Gastroesophageal sphincter (tissue), 4 donors: ENCODE measurements at regions not wholly inside any gene's neighbourhood (a gene's known extent, or its start where the extent isn't known, plus 50 kb on each side); places are given as distances from the start of the nearest gene placed in this dataset.

Source experiments
- ATAC-seq: fragments of 150-250 bp; one replicate; pipeline ENCODE4 v1.9.1; 2016; ENCODE audit warnings: mild to moderate bottlenecking, moderate library complexity
- H3K27ac ChIP-seq, 4 donors: fragments of 200-600 bp; sonication (generic) in 3 of 4; 1 replicate in 3 of 4; 2 replicates in 1 of 4; pipeline ENCODE4 v1.5.1; 2016 to 2019
- H3K27me3 ChIP-seq: fragments of 200-600 bp; sonication (generic); one replicate; pipeline ENCODE4 v1.5.1; 2019
- H3K36me3 ChIP-seq, 2 donors: fragments of 200-600 bp; sonication (generic); one replicate each; pipeline ENCODE4 v1.5.1; 2019; ENCODE audit warnings: control low read depth in 1 of 2
- H3K4me1 ChIP-seq, 3 donors: fragments of 200-600 bp; sonication (generic); 1 replicate in 2 of 3; 2 replicates in 1 of 3; pipeline ENCODE4 v1.5.1; 2016 to 2019; ENCODE audit warnings: control low read depth in 2 of 3
- H3K4me3 ChIP-seq, 2 donors: fragments of 200-600 bp; sonication (generic); one replicate each; pipeline ENCODE4 v1.5.1; 2019; ENCODE audit warnings: mild to moderate bottlenecking in 1 of 2, moderate library complexity in 1 of 2
- H3K9me3 ChIP-seq, 3 donors: fragments of 200-600 bp; sonication (generic); one replicate each; pipeline ENCODE4 v1.5.1; 2017 to 2019; ENCODE audit warnings: control low read depth in 2 of 3
- EP300 ChIP-seq: sonication (generic); formaldehyde crosslinking; IDR thresholded peaks from one replicate; pipeline ENCODE4 v1.6.1; 2017; ENCODE audit warnings: antibody characterized with exemption, mild to moderate bottlenecking
- POLR2A ChIP-seq, 2 donors: fragments of 450-650 bp; IDR thresholded peaks; one replicate each; pipeline ENCODE4 v1.6.1; 2017; ENCODE audit warnings: antibody characterized with exemption in 2 of 2, mild to moderate bottlenecking in 2 of 2, moderate library complexity in 1 of 2
- POLR2AphosphoS5 ChIP-seq: sonication (generic); formaldehyde crosslinking; IDR thresholded peaks from one replicate; pipeline ENCODE4 v1.6.1; 2017; ENCODE audit warnings: antibody characterized with exemption
- WGBS, 2 donors: methylation state at CpG; one replicate each; pipeline ENCODE4 v1.1.5; 2018; ENCODE audit warnings: low coverage in 1 of 2; 5-methylcytosine and 5-hydroxymethylcytosine counted together
- TF ChIP-seq, protein P1 (sequence below), 4 experiments: fragments of 200-600 bp in 2 of 4; fragments of 450-650 bp in 2 of 4; sonication (generic) in 1 of 4; IDR thresholded peaks; one replicate each; pipeline ENCODE4 v1.5.1; 2017 to 2019; ENCODE audit warnings: antibody characterized with exemption in 4 of 4, mild to moderate bottlenecking in 2 of 4, moderate library complexity in 2 of 4

- Histone ChIP-seq H3K36me3 (no peaks in the 10 kb centered on the region), H3K4me1 (no peaks in the 10 kb centered on the region), H3K9me3 (no peaks in the 10 kb centered on the region), H3K4me3 (no peak overlapping the region), H3K27ac (no peak overlapping the region), H3K27me3 (no peaks in the 10 kb centered on the region)
- no peak for ATAC-seq
- no peak for TF ChIP-seq POLR2A (IDR thresholded peaks at IDR 0.05)
- no peak for TF ChIP-seq EP300
- TF ChIP-seq, protein P1, sequence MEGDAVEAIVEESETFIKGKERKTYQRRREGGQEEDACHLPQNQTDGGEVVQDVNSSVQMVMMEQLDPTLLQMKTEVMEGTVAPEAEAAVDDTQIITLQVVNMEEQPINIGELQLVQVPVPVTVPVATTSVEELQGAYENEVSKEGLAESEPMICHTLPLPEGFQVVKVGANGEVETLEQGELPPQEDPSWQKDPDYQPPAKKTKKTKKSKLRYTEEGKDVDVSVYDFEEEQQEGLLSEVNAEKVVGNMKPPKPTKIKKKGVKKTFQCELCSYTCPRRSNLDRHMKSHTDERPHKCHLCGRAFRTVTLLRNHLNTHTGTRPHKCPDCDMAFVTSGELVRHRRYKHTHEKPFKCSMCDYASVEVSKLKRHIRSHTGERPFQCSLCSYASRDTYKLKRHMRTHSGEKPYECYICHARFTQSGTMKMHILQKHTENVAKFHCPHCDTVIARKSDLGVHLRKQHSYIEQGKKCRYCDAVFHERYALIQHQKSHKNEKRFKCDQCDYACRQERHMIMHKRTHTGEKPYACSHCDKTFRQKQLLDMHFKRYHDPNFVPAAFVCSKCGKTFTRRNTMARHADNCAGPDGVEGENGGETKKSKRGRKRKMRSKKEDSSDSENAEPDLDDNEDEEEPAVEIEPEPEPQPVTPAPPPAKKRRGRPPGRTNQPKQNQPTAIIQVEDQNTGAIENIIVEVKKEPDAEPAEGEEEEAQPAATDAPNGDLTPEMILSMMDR (IDR thresholded peaks at IDR 0.05) = no peak
- no peak for TF ChIP-seq POLR2AphosphoS5
- 63 to 68% methylated on average over 2 of the region's 2 CpGs for WGBS, 2 donors
Measured at GRCh38 chr13:53907891-53908290, 879.3 kb downstream of the OLFM4 start.

DNA sequence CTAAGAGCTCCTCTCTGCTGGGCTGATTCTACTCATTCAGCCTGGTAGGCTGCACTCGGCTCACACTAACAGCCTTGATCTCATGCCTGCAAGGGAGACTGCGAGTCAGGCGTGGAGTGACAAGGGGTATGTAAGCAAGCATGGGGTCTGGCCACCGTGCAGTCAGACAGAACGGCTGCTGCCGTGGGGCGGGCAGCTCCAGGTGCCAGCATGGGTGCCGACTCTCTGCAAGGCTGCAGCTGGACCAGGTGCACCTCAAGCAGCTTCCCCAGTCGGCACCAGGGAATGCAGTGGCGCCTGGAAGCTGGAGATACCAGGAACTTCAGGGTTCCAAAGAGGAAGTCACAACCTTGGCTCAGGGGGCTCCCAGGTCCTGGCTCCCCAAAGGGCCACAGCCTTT lies 892.3 kb downstream of the OLFM4 start:
- no peak overlapping the region for H3K4me3 ChIP-seq
- TF ChIP-seq EP300 (no peak), POLR2A (IDR thresholded peaks at IDR 0.05) (no peak), POLR2AphosphoS5 (no peak)
- TF ChIP-seq, protein P1 (IDR thresholded peaks at IDR 0.05) = no peak
- no peaks in the 10 kb centered on the region for H3K9me3 ChIP-seq
- H3K27me3 ChIP-seq = no peaks in the 10 kb centered on the region
- no peak overlapping the region for H3K27ac ChIP-seq
- H3K36me3 ChIP-seq = no peaks in the 10 kb centered on the region
- no peaks in the 10 kb centered on the region for H3K4me1 ChIP-seq
- WGBS, 2 donors = 95 to 100% methylated on average over 1 to 4 of the region's 10 CpGs
- no peak for ATAC-seq

GRCh38 chr13:53921473-53921872 lies 892.9 kb downstream of the OLFM4 start:
- H3K4me1 ChIP-seq = no peaks in the 10 kb centered on the region
- no peaks in the 10 kb centered on the region for H3K9me3 ChIP-seq
- 91 to 100% methylated on average over 4 to 8 of the region's 13 CpGs for WGBS, 2 donors
- H3K36me3 ChIP-seq = no peaks in the 10 kb centered on the region
- no peak overlapping the region for H3K27ac ChIP-seq
- no peak for TF ChIP-seq POLR2A (IDR thresholded peaks at IDR 0.05)
- TF ChIP-seq EP300 = no peak
- TF ChIP-seq, protein P1 (IDR thresholded peaks at IDR 0.05) = no peak
- TF ChIP-seq POLR2AphosphoS5 = no peak
- no peak for ATAC-seq
- H3K4me3 ChIP-seq = no peak overlapping the region
- H3K27me3 ChIP-seq = no peaks in the 10 kb centered on the region

DNA sequence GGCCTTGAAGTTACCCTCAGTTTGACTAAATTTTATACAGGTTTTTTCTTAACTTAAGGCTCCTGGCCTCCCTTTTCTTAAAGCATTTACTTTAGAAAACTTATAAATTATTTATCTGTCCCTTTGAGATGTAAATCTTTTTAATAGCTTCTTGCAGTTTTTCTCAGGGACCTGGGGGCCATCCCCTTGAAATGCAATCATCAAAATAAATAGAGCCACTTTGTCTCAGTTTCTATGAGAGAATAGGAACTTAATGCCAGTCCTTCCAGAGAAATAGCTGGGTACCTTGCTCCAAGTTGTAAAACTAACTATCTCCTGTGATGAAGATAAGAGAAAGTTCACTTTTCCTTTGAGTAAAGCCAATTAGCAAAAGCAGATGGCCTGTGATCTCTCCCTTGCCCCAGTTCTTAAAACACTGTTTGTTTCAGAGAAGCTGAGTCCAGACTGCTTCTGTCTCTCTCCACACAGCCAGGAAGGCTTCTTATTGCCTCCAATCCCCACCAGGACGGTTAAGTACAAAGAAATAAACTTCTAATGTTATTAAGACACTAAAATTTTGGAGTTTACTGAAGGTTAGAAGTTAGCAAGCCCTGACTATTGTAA lies 913.1 kb downstream of the OLFM4 start:
- H3K36me3 ChIP-seq = no peaks in the 10 kb centered on the region
- H3K27ac ChIP-seq = no peak overlapping the region
- no peaks in the 10 kb centered on the region for H3K27me3 ChIP-seq
- no peaks in the 10 kb centered on the region for H3K4me1 ChIP-seq
- TF ChIP-seq EP300 = no peak
- TF ChIP-seq POLR2AphosphoS5 = no peak
- TF ChIP-seq POLR2A (IDR thresholded peaks at IDR 0.05) = no peak
- TF ChIP-seq, protein P1 (IDR thresholded peaks at IDR 0.05) = no peak
- H3K4me3 ChIP-seq = no peak overlapping the region
- ATAC-seq = no peak
- H3K9me3 ChIP-seq = no peaks in the 10 kb centered on the region
- 71% methylated on average over 1 of the region's 1 CpG; no CpG with 5 or more reads in 1 of the 2 donors for WGBS, 2 donors

GRCh38 chr13:53946500-53946899 lies 917.9 kb downstream of the OLFM4 start:
- H3K4me1 ChIP-seq = no peaks in the 10 kb centered on the region
- no peak for ATAC-seq
- 77 to 83% methylated on average over 2 to 3 of the region's 3 CpGs for WGBS, 2 donors
- H3K27ac ChIP-seq = no peak overlapping the region
- no peak overlapping the region for H3K4me3 ChIP-seq
- no peaks in the 10 kb centered on the region for H3K9me3 ChIP-seq
- no peak for TF ChIP-seq POLR2AphosphoS5
- TF ChIP-seq EP300 = no peak
- TF ChIP-seq, protein P1 (IDR thresholded peaks at IDR 0.05) = no peak
- no peak for TF ChIP-seq POLR2A (IDR thresholded peaks at IDR 0.05)
- no peaks in the 10 kb centered on the region for H3K36me3 ChIP-seq
- H3K27me3 ChIP-seq = no peaks in the 10 kb centered on the region
